ENCODE measurements at regions not wholly inside any gene's neighbourhood (a gene's known extent, or its start where the extent isn't known, plus 50 kb on each side); places are given as distances from the start of the nearest gene placed in this dataset.
"Not testable (repeated sequence)": the region's sequence is repeated elsewhere in the genome, so short reads cannot be mapped to it uniquely, and the experiment has no call there.

- no peak for DNase-seq
These were observed 605.6 kb upstream of the TEX47 start for GRCh38 chr7:89401099-89401498.

- no peak for DNase-seq
These were observed 606.2 kb upstream of the TEX47 start for GRCh38 chr7:89401690-89402089.

GRCh38 chr7:89451911-89452310, 656.4 kb upstream of the TEX47 start:
- no peak for DNase-seq

GRCh38 chr7:89456556-89456955, 661.0 kb upstream of the TEX47 start:
- no peak for DNase-seq

- DNase-seq, result no peak
These were observed 662.6 kb upstream of the TEX47 start for GRCh38 chr7:89458114-89458513.

- DNase-seq, result no peak
These were observed 678.9 kb upstream of the TEX47 start for GRCh38 chr7:89474456-89474855.

- no peak for DNase-seq
These were observed 676.3 kb upstream of the STEAP1 start for GRCh38 chr7:89477991-89478390.

GRCh38 chr7:89495704-89496103, 658.6 kb upstream of the STEAP1 start:
- no peak for DNase-seq

- DNase-seq, result peak; percentile 22 to 41
These were observed 654.2 kb upstream of the STEAP1 start for GRCh38 chr7:89500084-89500483.

GRCh38 chr7:89503281-89503680, 651.0 kb upstream of the STEAP1 start:
- DNase-seq, result no peak

GRCh38 chr7:89507034-89507433, 647.2 kb upstream of the STEAP1 start:
- DNase-seq, result no peak

GRCh38 chr7:89511900-89512299, 642.4 kb upstream of the STEAP1 start:
- no peak for DNase-seq

- no peak for DNase-seq
These were observed 639.3 kb upstream of the STEAP1 start for GRCh38 chr7:89514970-89515369.

- no peak for DNase-seq
These were observed 636.5 kb upstream of the STEAP1 start for GRCh38 chr7:89517815-89518214.

- DNase-seq, result no peak
These were observed 604.5 kb upstream of the STEAP1 start for GRCh38 chr7:89549768-89550167.

GRCh38 chr7:89554209-89554608, 600.1 kb upstream of the STEAP1 start:
- DNase-seq, result no peak

GRCh38 chr7:89559596-89559995, 594.7 kb upstream of the STEAP1 start:
- no peak for DNase-seq

GRCh38 chr7:89563597-89563996, 590.7 kb upstream of the STEAP1 start:
- no peak for DNase-seq

- DNase-seq, result no peak
These were observed 569.4 kb upstream of the STEAP1 start for GRCh38 chr7:89584896-89585295.

- DNase-seq, result no peak
These were observed 561.1 kb upstream of the STEAP1 start for GRCh38 chr7:89593125-89593524.

GRCh38 chr7:89602984-89603383, 551.3 kb upstream of the STEAP1 start:
- no peak for DNase-seq

GRCh38 chr7:89605362-89605761, 548.9 kb upstream of the STEAP1 start:
- no peak for DNase-seq

- DNase-seq, result no peak
These were observed 547.8 kb upstream of the STEAP1 start for GRCh38 chr7:89606511-89606910.

- peak; percentile 68 to 73 for DNase-seq
These were observed 546.5 kb upstream of the STEAP1 start for GRCh38 chr7:89607792-89608191.

- not testable (repeated sequence) for DNase-seq
These were observed 537.4 kb upstream of the STEAP1 start for GRCh38 chr7:89616829-89617228.

- DNase-seq, result peak in 1 of 2 experiments; percentile 6
These were observed 536.0 kb upstream of the STEAP1 start for GRCh38 chr7:89618274-89618673.

All from Kasumi-1 (cell line).